Small intestine (tissue), 7 donors: ENCODE measurements at regions not wholly inside any gene's neighbourhood (a gene's known extent, or its start where the extent isn't known, plus 50 kb on each side); places are given as distances from the start of the nearest gene placed in this dataset.

Experiments used
- DNase-seq, 2 donors: peaks; one replicate each; pipeline versions ENCODE4 v3.0.0 to v3.0.0-alpha.2; 2013
- FAIRE-seq: peaks from 2 replicates; lab custom pipeline; 2012; peaks lifted over from hg19 to GRCh38; lab: Jason Lieb, UNC
- H3K27ac ChIP-seq, 3 donors: one replicate each; pipeline ENCODE4 v1.5.1; 2013; ENCODE audit warnings: low read length in 2 of 3, mild to moderate bottlenecking in 2 of 3, control low read depth in 1 of 3, inconsistent platforms in 1 of 3, low read depth in 1 of 3, moderate library complexity in 1 of 3
- H3K27me3 ChIP-seq, 3 donors: one replicate each; pipeline ENCODE4 v1.6.1; 2013; ENCODE audit warnings: low read length in 3 of 3, inconsistent platforms in 1 of 3; ENCODE audit not compliant: control insufficient read depth in 3 of 3, insufficient read depth in 3 of 3
- H3K36me3 ChIP-seq, 3 donors: one replicate each; pipeline ENCODE4 v1.6.1; 2013; ENCODE audit warnings: low read length in 3 of 3, inconsistent platforms in 1 of 3, low read depth in 1 of 3, mild to moderate bottlenecking in 1 of 3, moderate library complexity in 1 of 3; ENCODE audit not compliant: control insufficient read depth in 3 of 3, insufficient read depth in 2 of 3
- H3K4me1 ChIP-seq, 3 donors: one replicate each; pipeline ENCODE4 v1.6.1; 2013; ENCODE audit warnings: low read length in 2 of 3, inconsistent platforms in 1 of 3, low read depth in 1 of 3, mild to moderate bottlenecking in 1 of 3, moderate library complexity in 1 of 3; ENCODE audit not compliant: control insufficient read depth in 3 of 3, insufficient read depth in 2 of 3
- H3K4me3 ChIP-seq, 3 donors: one replicate each; pipeline ENCODE4 v1.5.1; 2013; ENCODE audit warnings: low read length in 3 of 3, control low read depth in 1 of 3, inconsistent platforms in 1 of 3, low read depth in 1 of 3, mild to moderate bottlenecking in 1 of 3, moderate library complexity in 1 of 3
- H3K9me3 ChIP-seq, 2 donors: one replicate each; pipeline ENCODE4 v1.6.1; 2013; ENCODE audit warnings: low read depth in 1 of 2, low read length in 1 of 2; ENCODE audit not compliant: control insufficient read depth in 2 of 2, insufficient read depth in 1 of 2
- WGBS, 3 donors: extraction: QIAGEN DNeasy Blood & Tissue Kit; methylation state at CpG; one replicate each; pipeline ENCODE4 v1.1.7; 2013; 5-methylcytosine and 5-hydroxymethylcytosine counted together
- donor health status: healthy with polysubstance abuse.
- donor health status: control.
- donor health status: control.
- donor health status: Bipolar disorder and iron deficiency.
- donor health status: healthy.

DNA sequence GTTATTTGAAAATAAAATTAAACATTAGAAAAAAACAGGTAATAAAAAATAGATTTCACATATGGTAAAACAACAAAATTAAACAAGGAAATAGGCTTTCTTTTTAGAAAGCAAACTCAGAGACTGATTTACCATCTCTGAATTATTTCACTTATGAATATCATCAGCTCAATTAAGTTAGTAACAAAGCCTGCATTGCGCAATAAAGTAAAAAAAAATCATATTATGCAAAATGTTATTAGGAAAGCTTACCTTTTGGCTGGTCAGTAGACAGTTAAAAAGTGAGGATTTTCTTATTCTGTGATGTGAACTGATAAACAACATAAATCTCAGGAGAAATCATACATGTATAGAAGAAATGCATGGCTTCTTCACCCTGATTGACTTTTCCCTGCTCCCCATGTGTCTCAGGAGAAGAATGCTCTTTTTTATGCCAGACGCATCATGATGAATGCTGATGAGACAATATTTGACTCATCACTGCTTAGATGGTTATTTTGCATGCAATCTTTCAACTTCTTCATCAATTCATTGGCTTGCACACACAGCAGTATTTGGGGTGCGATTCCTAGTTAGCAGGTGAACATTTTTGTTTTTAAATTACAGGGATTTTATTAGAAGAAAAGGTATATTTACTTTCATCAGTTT is 124.5 kb upstream of the USP15 start:
- no peaks in the 10 kb centered on the region for H3K27me3 ChIP-seq
- no peaks in the 10 kb centered on the region for H3K4me1 ChIP-seq
- FAIRE-seq (no peak), DNase-seq (no peak)
- no peak overlapping the region for H3K27ac ChIP-seq
- no peaks in the 10 kb centered on the region for H3K9me3 ChIP-seq
- no peaks in the 10 kb centered on the region for H3K36me3 ChIP-seq
- WGBS, 3 donors = 87 to 91% (median 89%) methylated on average over 3 of the region's 3 CpGs
- no peak overlapping the region for H3K4me3 ChIP-seq

DNA sequence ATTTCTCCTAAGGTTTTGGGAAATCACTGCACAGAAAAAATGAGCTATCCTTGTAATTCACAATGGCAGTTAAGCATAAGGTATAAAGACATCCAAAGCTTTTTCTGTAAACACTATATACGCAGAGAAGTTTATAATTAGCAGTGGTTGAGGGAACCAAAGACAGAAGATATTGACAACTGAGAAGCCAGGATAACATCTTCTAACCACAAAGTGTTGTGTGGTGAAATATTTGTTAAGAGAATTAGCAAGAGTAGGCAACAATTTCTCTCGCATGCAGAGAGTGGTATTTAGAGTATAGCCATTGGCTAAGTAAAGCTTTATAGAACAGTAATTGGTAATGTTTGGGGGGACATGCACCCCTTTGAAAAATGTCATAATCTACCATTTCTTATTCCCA is 123.7 kb upstream of the USP15 start:
- DNase-seq (no peak), FAIRE-seq (no peak)
- 72 to 85% (median 81%) methylated on average over 2 of the region's 2 CpGs for WGBS, 3 donors
- no peak overlapping the region for H3K27ac ChIP-seq
- H3K9me3 ChIP-seq = no peaks in the 10 kb centered on the region
- H3K4me3 ChIP-seq = no peak overlapping the region
- no peaks in the 10 kb centered on the region for H3K4me1 ChIP-seq
- no peaks in the 10 kb centered on the region for H3K36me3 ChIP-seq
- no peaks in the 10 kb centered on the region for H3K27me3 ChIP-seq

DNA sequence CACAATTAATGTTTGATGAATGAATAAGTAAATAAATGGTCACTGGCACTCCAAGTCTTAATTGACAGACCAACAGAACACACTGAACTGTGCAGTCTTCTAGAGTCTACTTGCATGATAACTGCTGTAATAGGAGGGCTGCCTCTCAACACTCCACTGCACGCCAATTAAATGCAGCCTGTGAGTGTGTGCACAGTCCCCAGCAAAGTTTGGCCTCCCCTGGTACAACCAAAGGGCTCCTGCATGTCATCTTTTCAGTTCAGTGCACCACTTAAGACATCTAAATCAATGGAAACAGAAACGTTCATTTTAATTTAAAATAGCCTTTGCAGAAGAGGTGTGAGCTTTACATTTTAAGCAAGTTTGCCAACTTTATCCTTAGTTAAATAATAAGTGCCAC is 121.7 kb upstream of the USP15 start:
- DNase-seq (no peak), FAIRE-seq (no peak)
- no peaks in the 10 kb centered on the region for H3K4me1 ChIP-seq
- H3K4me3 ChIP-seq = no peak overlapping the region
- no peaks in the 10 kb centered on the region for H3K36me3 ChIP-seq
- H3K9me3 ChIP-seq = no peaks in the 10 kb centered on the region
- H3K27ac ChIP-seq = no peak overlapping the region
- no peaks in the 10 kb centered on the region for H3K27me3 ChIP-seq
- WGBS, 3 donors = 47 to 77% (median 55%) methylated on average over 2 of the region's 2 CpGs

DNA sequence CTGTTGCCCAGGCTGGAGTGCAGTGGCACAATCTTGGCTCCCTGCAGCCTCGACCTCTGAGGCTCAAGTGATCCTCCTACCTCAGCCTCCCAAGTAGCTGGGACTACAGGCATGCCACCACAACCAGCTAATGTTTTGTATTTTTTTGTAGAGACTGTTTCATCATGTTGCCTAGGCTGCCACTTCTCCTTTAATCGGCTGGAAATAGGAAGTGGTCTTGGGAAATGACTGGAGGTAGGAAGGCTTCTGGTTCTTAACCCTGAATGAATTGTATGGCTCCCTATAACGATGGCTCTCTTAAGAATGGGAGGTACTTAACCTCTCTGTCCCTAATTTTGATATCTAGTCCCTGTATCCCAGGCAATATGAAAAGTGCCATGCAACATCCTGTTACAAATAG is 113.9 kb upstream of the USP15 start:
- no peak for DNase-seq
- Histone ChIP-seq H3K9me3 (peaks cover 0 to 2% of the 10 kb centered on the region in 2 donors), H3K4me3 (no peak overlapping the region), H3K36me3 (no peaks in the 10 kb centered on the region), H3K4me1 (no peaks in the 10 kb centered on the region), H3K27me3 (no peaks in the 10 kb centered on the region), H3K27ac (no peak overlapping the region)
- WGBS, 3 donors = 31 to 58% (median 40%) methylated on average over 3 of the region's 3 CpGs
- no peak for FAIRE-seq

DNA sequence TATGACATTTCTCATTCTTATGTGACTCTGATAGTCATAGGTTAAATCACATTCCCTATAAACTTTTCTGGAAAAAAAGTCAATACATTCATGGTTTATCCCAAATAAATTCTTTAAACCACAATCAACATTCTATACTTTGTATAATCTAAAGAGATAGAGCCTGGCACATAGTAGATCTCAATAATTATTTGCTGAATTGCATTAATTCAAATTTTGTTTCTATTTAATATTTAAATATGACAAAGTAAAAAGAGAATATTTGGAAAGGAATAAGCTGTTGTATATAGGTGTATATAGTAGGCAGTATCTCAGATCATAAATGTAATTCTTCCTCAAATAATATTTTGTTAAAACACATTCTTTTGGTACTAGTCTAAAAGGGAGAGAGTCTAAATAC is 102.2 kb upstream of the USP15 start:
- H3K36me3 ChIP-seq = no peaks in the 10 kb centered on the region
- no peaks in the 10 kb centered on the region for H3K4me1 ChIP-seq
- FAIRE-seq (no peak), DNase-seq (no peak)
- H3K27me3 ChIP-seq = no peaks in the 10 kb centered on the region
- H3K27ac ChIP-seq = no peak overlapping the region
- no peaks in the 10 kb centered on the region for H3K9me3 ChIP-seq
- H3K4me3 ChIP-seq = no peak overlapping the region

DNA sequence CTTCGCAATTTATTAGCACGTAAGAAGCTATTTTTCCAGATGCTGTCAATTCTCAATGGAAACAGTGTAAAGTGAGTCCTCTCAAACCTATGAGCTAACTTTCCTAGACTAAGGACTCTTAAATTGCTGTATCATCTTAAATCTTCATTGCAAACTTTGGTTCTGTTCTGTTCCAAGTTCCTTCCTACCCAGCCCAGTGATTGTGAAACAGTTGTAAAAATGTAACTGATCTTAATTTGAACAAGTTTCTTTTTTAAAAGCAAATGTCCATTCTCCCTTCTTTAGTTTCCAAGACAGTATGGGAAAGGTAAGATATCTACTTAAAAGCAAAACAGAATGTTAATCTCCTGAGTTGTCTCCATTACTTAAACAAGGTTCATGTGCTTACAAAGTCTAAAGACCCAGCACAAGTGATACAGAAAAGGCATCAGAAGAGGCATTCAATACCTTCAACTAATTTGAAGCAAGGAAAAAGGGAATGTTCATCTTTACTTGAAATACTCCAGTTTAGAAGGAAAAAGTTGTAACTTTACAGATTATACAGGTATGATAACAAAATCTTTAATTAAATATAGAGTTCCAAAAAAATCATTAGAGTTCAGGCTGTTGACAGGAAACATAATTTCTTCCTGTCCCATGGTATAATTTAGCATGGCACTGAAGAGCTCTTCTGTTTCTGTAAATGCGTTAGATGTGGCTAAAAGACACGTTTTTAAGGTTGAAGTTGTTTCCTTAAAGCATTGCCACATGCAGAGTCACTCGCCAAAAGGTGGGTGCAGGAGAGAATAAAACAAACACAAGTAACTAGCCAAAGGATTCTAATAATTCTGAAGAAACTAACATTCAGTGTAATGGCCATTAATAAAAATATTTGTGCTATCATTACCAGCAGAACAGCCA is 101.5 kb upstream of the USP15 start:
- WGBS, 3 donors = 63 to 73% (median 66%) methylated on average over 5 of the region's 5 CpGs
- no peak for DNase-seq
- Histone ChIP-seq H3K9me3 (no peaks in the 10 kb centered on the region), H3K27ac (no peak overlapping the region), H3K4me3 (no peak overlapping the region), H3K36me3 (no peaks in the 10 kb centered on the region), H3K27me3 (no peaks in the 10 kb centered on the region), H3K4me1 (no peaks in the 10 kb centered on the region)
- no peak for FAIRE-seq

DNA sequence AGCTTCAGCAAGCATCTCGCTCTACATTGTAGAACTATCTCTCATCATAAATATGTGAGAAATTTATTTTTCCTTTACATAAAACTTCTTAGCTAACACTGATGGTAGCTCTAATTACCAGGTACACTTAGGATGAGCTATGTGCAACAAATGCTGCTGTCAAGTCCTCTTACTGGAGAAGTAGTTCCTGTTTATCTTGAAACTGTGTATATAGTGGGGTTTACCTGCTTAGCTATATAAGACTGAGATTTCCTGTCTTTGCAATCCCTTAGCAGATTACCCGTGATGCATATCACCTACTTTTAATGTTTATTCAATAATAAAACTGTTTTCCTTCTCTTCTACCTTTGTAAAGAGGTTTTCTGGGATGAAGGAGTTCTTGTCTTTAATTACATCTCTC is 98.0 kb upstream of the USP15 start:
- DNase-seq (no peak), FAIRE-seq (no peak)
- Histone ChIP-seq H3K4me1 (no peaks in the 10 kb centered on the region), H3K4me3 (no peak overlapping the region), H3K36me3 (no peaks in the 10 kb centered on the region), H3K9me3 (no peaks in the 10 kb centered on the region), H3K27me3 (no peaks in the 10 kb centered on the region), H3K27ac (no peak overlapping the region)
- 68 to 76% (median 70%) methylated on average over 2 of the region's 2 CpGs for WGBS, 3 donors

DNA sequence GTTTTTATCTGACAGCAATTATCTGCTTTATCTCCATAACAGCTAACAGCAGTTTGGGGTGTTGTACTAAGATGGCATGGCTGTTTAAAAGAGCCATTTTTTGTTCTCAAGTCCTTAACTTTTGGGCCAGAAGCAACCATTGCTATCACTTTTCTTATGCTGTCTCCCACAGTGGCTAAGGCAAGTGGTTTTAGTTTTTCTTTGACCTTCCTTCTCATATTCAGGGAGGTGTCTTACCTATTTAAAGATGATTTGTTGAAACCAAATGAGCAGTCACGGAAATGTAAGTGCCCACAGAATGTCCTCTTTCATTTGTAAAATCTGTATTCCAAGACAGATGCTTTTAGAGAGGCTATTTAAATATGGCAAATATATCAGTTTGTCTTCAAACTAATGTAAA is 96.8 kb upstream of the USP15 start:
- H3K4me3 ChIP-seq = no peak overlapping the region
- no peaks in the 10 kb centered on the region for H3K27me3 ChIP-seq
- FAIRE-seq = no peak
- 63 to 80% (median 68%) methylated on average over 1 of the region's 1 CpG for WGBS, 3 donors
- no peaks in the 10 kb centered on the region for H3K9me3 ChIP-seq
- H3K27ac ChIP-seq = no peak overlapping the region
- no peaks in the 10 kb centered on the region for H3K36me3 ChIP-seq
- DNase-seq = no peak
- H3K4me1 ChIP-seq = no peaks in the 10 kb centered on the region
